GM12891 (cell line): ENCODE measurements at regions not wholly inside any gene's neighbourhood (a gene's known extent, or its start where the extent isn't known, plus 50 kb on each side); places are given as distances from the start of the nearest gene placed in this dataset.

Source experiments
- POLR2A ChIP-seq: IDR thresholded peaks from 2 replicates; pipeline ENCODE4 v1.6.1; 2011; ENCODE audit warnings: low read depth, low read length, control low read depth
- SPI1 ChIP-seq: IDR thresholded peaks from 2 replicates; pipeline ENCODE4 v1.6.1; 2011; ENCODE audit warnings: low read depth, low read length, control low read depth

DNA sequence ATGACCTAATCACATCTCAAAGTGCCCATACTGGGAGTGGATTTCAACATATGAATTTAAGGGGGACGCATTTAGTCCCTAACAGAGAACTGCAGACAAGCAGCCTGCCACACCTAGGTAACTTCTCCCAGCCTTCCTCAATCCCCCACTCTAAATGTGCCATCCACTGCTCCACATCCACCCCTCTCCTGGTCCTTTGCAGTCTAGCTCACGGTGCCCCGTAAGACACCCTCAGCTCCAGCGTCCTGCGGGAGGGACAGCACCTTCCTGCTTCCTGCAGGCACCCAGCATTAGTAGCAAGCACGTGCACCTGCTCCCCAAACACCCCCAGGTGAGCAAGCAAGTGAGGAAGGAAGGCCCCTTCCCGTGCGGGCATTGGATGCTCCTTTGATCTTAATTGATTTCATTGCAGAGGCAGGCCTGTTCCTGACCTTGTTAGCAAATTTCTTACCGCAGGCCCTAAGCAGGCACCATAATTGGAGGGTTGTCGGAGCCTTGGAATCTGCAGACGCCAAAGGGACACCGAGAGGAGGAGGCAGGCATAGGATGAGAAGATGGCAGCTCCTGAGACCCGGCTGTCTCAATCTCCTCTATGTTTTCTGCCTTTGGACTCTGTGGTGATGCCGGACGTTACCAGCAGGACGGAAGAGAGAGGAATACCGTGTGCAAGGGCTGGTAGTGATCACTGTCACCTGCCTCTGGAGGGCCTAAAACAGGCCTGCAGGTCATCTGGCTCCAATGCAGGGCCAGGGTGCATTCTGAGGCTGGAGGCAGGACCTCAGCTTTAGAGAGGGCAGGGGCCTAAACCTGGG is 75.8 kb upstream of the CHST15 start:
- TF ChIP-seq POLR2A = no peak
- TF ChIP-seq SPI1 = no peak
